HCT116 (cell line): ENCODE measurements at regions not wholly inside any gene's neighbourhood (a gene's known extent, or its start where the extent isn't known, plus 50 kb on each side); places are given as distances from the start of the nearest gene placed in this dataset.

Experiments used
- ATAC-seq: fragments of 200-7000 bp; cut with Tn5 transposase; 2 replicates; pipeline ENCODE4 v1.9.1; 2020; ENCODE audit warnings: mild to moderate bottlenecking, moderate library complexity
- BruUV-seq: library from RNA; stranded (reverse); fragments of 400-500 nt; replicated peaks from 2 replicates; lab custom pipeline; 2021; lab: Mats Ljungman, UMichigan
- CTCF ChIA-PET: fragments of 300-600 bp; sonication (Branson Sonifier 250); formaldehyde crosslinking; loops from one replicate; lab custom pipeline; 2021; ENCODE audit warnings: antibody characterized with exemption; lab: Charles Lee
- POLR2A ChIA-PET: fragments of 300-600, 350-600 bp; sonication (Branson Sonifier 250); formaldehyde crosslinking; loops from one replicate; lab custom pipeline; 2021; ENCODE audit warnings: antibody characterized with exemption; lab: Charles Lee
- RAD21 ChIA-PET, 2 experiments: fragments of 300-600 bp; sonication (Branson Sonifier 250); formaldehyde crosslinking; loops; one replicate each; lab custom pipeline; 2023; ENCODE audit warnings: low total read pairs in 2 of 2; ENCODE audit not compliant: uncharacterized antibody in 2 of 2, unreplicated experiment in 2 of 2, low non-redundant PET in 1 of 2; lab: Charles Lee
- DNase-seq: peaks from one replicate; pipeline ENCODE4 v3.0.0-alpha.2; 2010; ENCODE audit warnings: low read depth, low spot score
- H2AFZ ChIP-seq: fragments of 200-600 bp; shearing (Covaris generic), sonication (generic); 2 replicates; pipeline ENCODE4 v1.6.1; 2017; ENCODE audit warnings: low read depth, mixed run types, mixed read lengths, antibody characterized with exemption, low read length; ENCODE audit not compliant: poor library complexity, severe bottlenecking
- H3K27ac ChIP-seq: 2 replicates; pipeline ENCODE4 v1.5.1; 2012; ENCODE audit warnings: low read depth, low read length
- H3K27me3 ChIP-seq: fragments of 200-600 bp; sonication (generic); 2 replicates; pipeline ENCODE4 v1.6.1; 2016; ENCODE audit warnings: mixed run types, low read length, mixed read lengths; ENCODE audit not compliant: insufficient read depth
- H3K36me3 ChIP-seq, 2 experiments: fragments of 200-500 bp in 1 of 2; fragments of 200-600 bp in 1 of 2; sonication (Bioruptor generic) in 1 of 2; sonication (generic) in 1 of 2; 2 replicates each; pipeline versions ENCODE4 v1.5.1 to v1.6.1; 2014 to 2016; ENCODE audit warnings: low read length in 2 of 2, inconsistent platforms in 1 of 2, mixed read lengths in 1 of 2, mixed run types in 1 of 2; ENCODE audit not compliant: insufficient read depth in 2 of 2, control insufficient read depth in 1 of 2
- H3K4me1 ChIP-seq, 2 experiments: fragments of 200-600 bp in 1 of 2; sonication (generic) in 1 of 2; 2 replicates each; pipeline versions ENCODE4 v1.5.1 to v1.6.1; 2012 to 2017; ENCODE audit warnings: low read length in 2 of 2, inconsistent platforms in 1 of 2, mild to moderate bottlenecking in 1 of 2, mixed read lengths in 1 of 2, mixed run types in 1 of 2, moderate library complexity in 1 of 2; ENCODE audit not compliant: insufficient read depth in 2 of 2, control insufficient read depth in 1 of 2
- H3K4me2 ChIP-seq: fragments of 200-600 bp; sonication (generic); 2 replicates; pipeline ENCODE4 v1.6.1; 2017; ENCODE audit warnings: mixed run types, low read length, mixed read lengths
- H3K4me3 ChIP-seq, 2 experiments: fragments of 200-600 bp in 1 of 2; sonication (generic) in 1 of 2; replicated peaks in 1 of 2; 2 replicates each; pipeline ENCODE4 v1.5.1; 2011 to 2016; ENCODE audit warnings: low read length in 2 of 2, control low read depth in 1 of 2, low read depth in 1 of 2, mild to moderate bottlenecking in 1 of 2, mixed read lengths in 1 of 2, mixed run types in 1 of 2
- H3K79me2 ChIP-seq: fragments of 200-600 bp; sonication (generic); 2 replicates; pipeline ENCODE4 v1.6.1; 2017; ENCODE audit warnings: mild to moderate bottlenecking, mixed run types, low read length, moderate library complexity, mixed read lengths; ENCODE audit not compliant: insufficient read depth
- H3K9ac ChIP-seq: fragments of 200-600 bp; sonication (generic); 2 replicates; pipeline ENCODE4 v1.6.1; 2016; ENCODE audit warnings: low read length, mixed read lengths
- H3K9me2 ChIP-seq: fragments of 200-600 bp; sonication (generic), shearing (Covaris generic); 2 replicates; pipeline ENCODE4 v1.6.1; 2017; ENCODE audit warnings: mixed run types, mild to moderate bottlenecking, moderate library complexity; ENCODE audit not compliant: insufficient read depth
- H3K9me3 ChIP-seq, 2 experiments: fragments of 200-500 bp in 1 of 2; fragments of 200-600 bp in 1 of 2; sonication (Bioruptor generic) in 1 of 2; sonication (generic) in 1 of 2; 2 replicates each; pipeline ENCODE4 v1.6.1; 2014 to 2017; ENCODE audit warnings: low read length in 2 of 2, mixed read lengths in 2 of 2, inconsistent platforms in 1 of 2, low read depth in 1 of 2, mild to moderate bottlenecking in 1 of 2, mixed run types in 1 of 2, moderate library complexity in 1 of 2; ENCODE audit not compliant: control insufficient read depth in 1 of 2, insufficient read depth in 1 of 2
- H4K20me1 ChIP-seq: fragments of 200-600 bp; sonication (generic), shearing (Covaris generic); 2 replicates; pipeline ENCODE4 v1.6.1; 2017; ENCODE audit warnings: mixed run types, mild to moderate bottlenecking, moderate library complexity; ENCODE audit not compliant: insufficient read depth
- CEBPB ChIP-seq: IDR thresholded peaks from 2 replicates; pipeline ENCODE4 v1.6.1; 2012; ENCODE audit warnings: low read depth
- CTCF ChIP-seq, 3 experiments: fragments of 200-600 bp in 1 of 3; sonication (generic) in 1 of 3; IDR thresholded peaks in 2 of 3; conservative IDR thresholded peaks in 1 of 3; 2 replicates each; pipeline ENCODE4 v1.5.1; 2012 to 2017; ENCODE audit warnings: low read depth in 2 of 3, low read length in 2 of 3, antibody characterized with exemption in 1 of 3, borderline replicate concordance in 1 of 3, control low read depth in 1 of 3, mild to moderate bottlenecking in 1 of 3, mixed read lengths in 1 of 3, mixed run types in 1 of 3, moderate library complexity in 1 of 3; ENCODE audit not compliant: insufficient read depth in 1 of 3
- EGR1 ChIP-seq: IDR thresholded peaks from 2 replicates; pipeline ENCODE4 v1.6.1; 2012; ENCODE audit warnings: low read depth
- EZH2phosphoT487 ChIP-seq: fragments of 200-600 bp; IDR thresholded peaks from 2 replicates; pipeline ENCODE4 v1.6.1; 2018; ENCODE audit warnings: antibody characterized with exemption, borderline replicate concordance
- FOSL1 ChIP-seq: IDR thresholded peaks from 2 replicates; pipeline ENCODE4 v1.6.1; 2012; ENCODE audit warnings: low read depth
- MAX ChIP-seq: IDR thresholded peaks from 2 replicates; pipeline ENCODE4 v1.6.1; 2012
- POLR2AphosphoS5 ChIP-seq: IDR thresholded peaks from 2 replicates; pipeline ENCODE4 v1.6.1; 2011; ENCODE audit warnings: mild to moderate bottlenecking, low read depth, low read length, moderate library complexity
- RAD21 ChIP-seq: IDR thresholded peaks from 2 replicates; pipeline ENCODE4 v1.6.1; 2012; ENCODE audit warnings: low read depth, mild to moderate bottlenecking
- REST ChIP-seq: IDR thresholded peaks from 2 replicates; pipeline ENCODE4 v1.6.1; 2012; ENCODE audit warnings: low read depth
- SIN3A ChIP-seq: IDR thresholded peaks from 2 replicates; pipeline ENCODE4 v1.6.1; 2012; ENCODE audit warnings: low read depth
- SP1 ChIP-seq: IDR thresholded peaks from 2 replicates; pipeline ENCODE4 v1.6.1; 2012; ENCODE audit warnings: low read depth
- YY1 ChIP-seq: IDR thresholded peaks from 2 replicates; pipeline ENCODE4 v1.6.1; 2011; ENCODE audit warnings: low read length, low read depth, moderate library complexity, mild to moderate bottlenecking; ENCODE audit not compliant: insufficient replicate concordance; ENCODE audit errors: extremely low read depth
- intact Hi-C: fragments of 100-400 bp; cut with micrococcal nuclease; formaldehyde crosslinking; loops from 2 replicates; pipeline ENCODE4 v1.10.0; 2022
- TF ChIP-seq, protein P1 (sequence below): IDR thresholded peaks from 2 replicates; pipeline ENCODE4 v1.6.1; 2012
- TF ChIP-seq, protein P2 (sequence below): IDR thresholded peaks from 2 replicates; pipeline ENCODE4 v1.6.1; 2011; ENCODE audit warnings: mild to moderate bottlenecking, low read length, moderate library complexity; ENCODE audit not compliant: insufficient replicate concordance; ENCODE audit errors: extremely low read depth

- H4K20me1 ChIP-seq: no peaks in the 10 kb centered on the region; the same call in 1 of the 2 replicates
- no peak for ATAC-seq
- H2AFZ ChIP-seq: no peak overlapping the region
- no peaks in the 10 kb centered on the region for H3K36me3 ChIP-seq
- no peaks in the 10 kb centered on the region for H3K9me2 ChIP-seq
- POLR2A ChIA-PET: no interaction called here
- RAD21 ChIA-PET: no interaction called here
- BruUV-seq: no TSS peak
- H3K27me3 ChIP-seq: 0 out of 2 replicates have a peak, but pooled peaks cover 3% of the 10 kb centered on the region
- H3K4me3 ChIP-seq: no peak overlapping the region
- no peak overlapping the region for H3K27ac ChIP-seq
- TF ChIP-seq EZH2phosphoT487: no peak
- no peak for TF ChIP-seq MAX
- TF ChIP-seq FOSL1: no peak
- TF ChIP-seq RAD21: no peak
- no peak for TF ChIP-seq POLR2AphosphoS5
- TF ChIP-seq CEBPB: no peak
- TF ChIP-seq SIN3A: no peak
- TF ChIP-seq SP1: no peak
- TF ChIP-seq, protein P1, sequence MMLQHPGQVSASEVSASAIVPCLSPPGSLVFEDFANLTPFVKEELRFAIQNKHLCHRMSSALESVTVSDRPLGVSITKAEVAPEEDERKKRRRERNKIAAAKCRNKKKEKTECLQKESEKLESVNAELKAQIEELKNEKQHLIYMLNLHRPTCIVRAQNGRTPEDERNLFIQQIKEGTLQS: no peak
- TF ChIP-seq, protein P2, sequence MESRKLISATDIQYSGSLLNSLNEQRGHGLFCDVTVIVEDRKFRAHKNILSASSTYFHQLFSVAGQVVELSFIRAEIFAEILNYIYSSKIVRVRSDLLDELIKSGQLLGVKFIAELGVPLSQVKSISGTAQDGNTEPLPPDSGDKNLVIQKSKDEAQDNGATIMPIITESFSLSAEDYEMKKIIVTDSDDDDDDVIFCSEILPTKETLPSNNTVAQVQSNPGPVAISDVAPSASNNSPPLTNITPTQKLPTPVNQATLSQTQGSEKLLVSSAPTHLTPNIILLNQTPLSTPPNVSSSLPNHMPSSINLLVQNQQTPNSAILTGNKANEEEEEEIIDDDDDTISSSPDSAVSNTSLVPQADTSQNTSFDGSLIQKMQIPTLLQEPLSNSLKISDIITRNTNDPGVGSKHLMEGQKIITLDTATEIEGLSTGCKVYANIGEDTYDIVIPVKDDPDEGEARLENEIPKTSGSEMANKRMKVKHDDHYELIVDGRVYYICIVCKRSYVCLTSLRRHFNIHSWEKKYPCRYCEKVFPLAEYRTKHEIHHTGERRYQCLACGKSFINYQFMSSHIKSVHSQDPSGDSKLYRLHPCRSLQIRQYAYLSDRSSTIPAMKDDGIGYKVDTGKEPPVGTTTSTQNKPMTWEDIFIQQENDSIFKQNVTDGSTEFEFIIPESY: no peak
- TF ChIP-seq EGR1: no peak
- no peak for TF ChIP-seq CTCF (IDR thresholded peaks at IDR 0.05 in 2 of 3, conservative IDR thresholded peaks at IDR 0.05 in 1 of 3; ENCODE audit: borderline replicate concordance in 1 of 3, insufficient read depth in 1 of 3, low read depth in 2 of 3, low read length in 2 of 3)
- TF ChIP-seq REST: no peak
- TF ChIP-seq YY1: no peak
- H3K9ac ChIP-seq: no peak overlapping the region
- H3K9me3 ChIP-seq: no peaks in the 10 kb centered on the region
- no peaks in the 10 kb centered on the region for H3K4me1 ChIP-seq
- DNase-seq: no peak
- H3K79me2 ChIP-seq: no peaks in the 10 kb centered on the region
- H3K4me2 ChIP-seq: no peak overlapping the region
- CTCF ChIA-PET: no interaction called here
- intact Hi-C loops: no loop called here
Observed at GRCh38 chr11:60592601-60593000, 77.4 kb downstream of the MS4A13 start.
